Fibroblast of peridontal ligament (primary cell): ENCODE measurements at regions not wholly inside any gene's neighbourhood (a gene's known extent, or its start where the extent isn't known, plus 50 kb on each side); places are given as distances from the start of the nearest gene placed in this dataset.
"Not testable (repeated sequence)": the region's sequence is repeated elsewhere in the genome, so short reads cannot be mapped to it uniquely, and the experiment has no call there.

ENCODE experiments used
- DNase-seq: peaks from one replicate; pipeline ENCODE4 v3.0.0-alpha.2; 2010; ENCODE audit errors: extremely low read depth

GRCh38 chr3:175965036-175965435, 1105.9 kb downstream of the NAALADL2 start:
- DNase-seq: peak; percentile 38

- no peak for DNase-seq
Measured at GRCh38 chr3:175957427-175957826, 1098.3 kb downstream of the NAALADL2 start.

- DNase-seq: peak; percentile 52
Measured at GRCh38 chr3:175956964-175957363, 1097.8 kb downstream of the NAALADL2 start.

GRCh38 chr3:175951047-175951694, 1092.0 kb downstream of the NAALADL2 start:
- DNase-seq: peak; percentile 72

- no peak for DNase-seq
Measured at GRCh38 chr3:175948041-175948440, 1088.9 kb downstream of the NAALADL2 start.

- no peak for DNase-seq
Measured at GRCh38 chr3:175941352-175941751, 1082.2 kb downstream of the NAALADL2 start.

GRCh38 chr3:175940881-175941280, 1081.7 kb downstream of the NAALADL2 start:
- DNase-seq: no peak

GRCh38 chr3:175940243-175940642, 1081.1 kb downstream of the NAALADL2 start:
- DNase-seq: peak; percentile 30

GRCh38 chr3:175937367-175937766, 1078.2 kb downstream of the NAALADL2 start:
- not testable (repeated sequence) for DNase-seq

GRCh38 chr3:175932586-175932985, 1073.5 kb downstream of the NAALADL2 start:
- peak; percentile 67 for DNase-seq

GRCh38 chr3:175919133-175919532, 1060.0 kb downstream of the NAALADL2 start:
- no peak for DNase-seq

GRCh38 chr3:175916191-175916934, 1057.2 kb downstream of the NAALADL2 start:
- DNase-seq: peak; percentile 58

GRCh38 chr3:175914785-175915184, 1055.7 kb downstream of the NAALADL2 start:
- peak; percentile 50 for DNase-seq

GRCh38 chr3:175913286-175913685, 1054.2 kb downstream of the NAALADL2 start:
- no peak for DNase-seq

- DNase-seq: no peak
Measured at GRCh38 chr3:175911937-175912336, 1052.8 kb downstream of the NAALADL2 start.

- no peak for DNase-seq
Measured at GRCh38 chr3:175902226-175902625, 1043.1 kb downstream of the NAALADL2 start.

GRCh38 chr3:175898194-175898593, 1039.1 kb downstream of the NAALADL2 start:
- DNase-seq: peak; percentile 50

GRCh38 chr3:175896655-175897054, 1037.5 kb downstream of the NAALADL2 start:
- peak; percentile 25 for DNase-seq

- DNase-seq: no peak
Measured at GRCh38 chr3:175895731-175896130, 1036.6 kb downstream of the NAALADL2 start.

GRCh38 chr3:175893566-175893965, 1034.4 kb downstream of the NAALADL2 start:
- DNase-seq: no peak

- peak; percentile 77 for DNase-seq
Measured at GRCh38 chr3:175890066-175890465, 1030.9 kb downstream of the NAALADL2 start.

- no peak for DNase-seq
Measured at GRCh38 chr3:175885231-175885766, 1026.2 kb downstream of the NAALADL2 start.

GRCh38 chr3:175879417-175879816, 1020.3 kb downstream of the NAALADL2 start:
- DNase-seq: no peak
